ENCODE measurements at regions not wholly inside any gene's neighbourhood (a gene's known extent, or its start where the extent isn't known, plus 50 kb on each side); places are given as distances from the start of the nearest gene placed in this dataset.

GRCh38 chrX:112450810-112451209, 228.9 kb downstream of the LHFPL1 start:
- Histone ChIP-seq H3K9me2 (ENCODE audit: low read depth, low read length) (no peaks in the 10 kb centered on the region), H3K9ac (ENCODE audit: low read length) (no peak overlapping the region), H3K27me3 (ENCODE audit: insufficient read depth, low read length) (no peaks in the 10 kb centered on the region), H4K20me1 (ENCODE audit: insufficient read depth, low read length) (no peaks in the 10 kb centered on the region), H3F3A (ENCODE audit: insufficient read depth, low read length) (no peaks in the 10 kb centered on the region), H3K79me2 (ENCODE audit: insufficient read depth, low read length) (no peaks in the 10 kb centered on the region), H3K9me3 (ENCODE audit: low read length) (no peaks in the 10 kb centered on the region), H3K4me3 (ENCODE audit: low read depth, low read length, poor library complexity, severe bottlenecking) (no peak overlapping the region), H2AFZ (ENCODE audit: low read length) (no peak overlapping the region), H3K27ac (ENCODE audit: low read depth, low read length, poor library complexity, severe bottlenecking) (no peak overlapping the region), H3K4me2 (ENCODE audit: low read length) (no peak overlapping the region), H3K36me3 (ENCODE audit: insufficient read depth, low read length) (no peaks in the 10 kb centered on the region), H3K4me1 (ENCODE audit: insufficient read depth, low read length, severe bottlenecking) (no peaks in the 10 kb centered on the region)
- TF ChIP-seq CTCF (IDR thresholded peaks at IDR 0.05; ENCODE audit: low read length) = no peak

- H3K36me3 ChIP-seq (ENCODE audit: insufficient read depth, low read length) = no peaks in the 10 kb centered on the region
- no peaks in the 10 kb centered on the region for H3K9me2 ChIP-seq (ENCODE audit: low read depth, low read length)
- H3K27ac ChIP-seq (ENCODE audit: low read depth, low read length, poor library complexity, severe bottlenecking) = no peak overlapping the region
- no peak overlapping the region for H3K9ac ChIP-seq (ENCODE audit: low read length)
- H3K79me2 ChIP-seq (ENCODE audit: insufficient read depth, low read length) = no peaks in the 10 kb centered on the region
- no peaks in the 10 kb centered on the region for H3K27me3 ChIP-seq (ENCODE audit: insufficient read depth, low read length)
- no peaks in the 10 kb centered on the region for H3F3A ChIP-seq (ENCODE audit: insufficient read depth, low read length)
- H3K4me1 ChIP-seq (ENCODE audit: insufficient read depth, low read length, severe bottlenecking) = no peaks in the 10 kb centered on the region
- H3K4me2 ChIP-seq (ENCODE audit: low read length) = no peak overlapping the region
- TF ChIP-seq CTCF (IDR thresholded peaks at IDR 0.05; ENCODE audit: low read length) (no peak), EZH2 (IDR thresholded peaks at IDR 0.05; ENCODE audit: borderline replicate concordance, low read length) (no peak)
- H4K20me1 ChIP-seq (ENCODE audit: insufficient read depth, low read length) = no peaks in the 10 kb centered on the region
- H2AFZ ChIP-seq (ENCODE audit: low read length) = no peak overlapping the region
- no peak overlapping the region for H3K4me3 ChIP-seq (ENCODE audit: low read depth, low read length, poor library complexity, severe bottlenecking)
- no peaks in the 10 kb centered on the region for H3K9me3 ChIP-seq (ENCODE audit: low read length)
These were observed 239.5 kb downstream of the LHFPL1 start for GRCh38 chrX:112440277-112440676.

GRCh38 chrX:112424166-112424565, 255.6 kb downstream of the LHFPL1 start:
- no peaks in the 10 kb centered on the region for H3K79me2 ChIP-seq (ENCODE audit: insufficient read depth, low read length)
- H3K36me3 ChIP-seq (ENCODE audit: insufficient read depth, low read length) = no peaks in the 10 kb centered on the region
- H3F3A ChIP-seq (ENCODE audit: insufficient read depth, low read length) = no peaks in the 10 kb centered on the region
- no peak overlapping the region for H3K9ac ChIP-seq (ENCODE audit: low read length)
- H3K4me1 ChIP-seq (ENCODE audit: insufficient read depth, low read length, severe bottlenecking) = no peaks in the 10 kb centered on the region
- no peak overlapping the region for H2AFZ ChIP-seq (ENCODE audit: low read length)
- no peaks in the 10 kb centered on the region for H3K9me3 ChIP-seq (ENCODE audit: low read length)
- H4K20me1 ChIP-seq (ENCODE audit: insufficient read depth, low read length) = no peaks in the 10 kb centered on the region
- no peak overlapping the region for H3K4me2 ChIP-seq (ENCODE audit: low read length)
- no peaks in the 10 kb centered on the region for H3K27me3 ChIP-seq (ENCODE audit: insufficient read depth, low read length)
- H3K9me2 ChIP-seq (ENCODE audit: low read depth, low read length) = no peaks in the 10 kb centered on the region
- no peak overlapping the region for H3K27ac ChIP-seq (ENCODE audit: low read depth, low read length, poor library complexity, severe bottlenecking)
- H3K4me3 ChIP-seq (ENCODE audit: low read depth, low read length, poor library complexity, severe bottlenecking) = no peak overlapping the region
- no peak for TF ChIP-seq EZH2 (IDR thresholded peaks at IDR 0.05; ENCODE audit: borderline replicate concordance, low read length)
- no peak for TF ChIP-seq CTCF (IDR thresholded peaks at IDR 0.05; ENCODE audit: low read length)

All from OCI-LY1 (cell line).